Neural cell (in vitro differentiated cells): ENCODE measurements at regions not wholly inside any gene's neighbourhood (a gene's known extent, or its start where the extent isn't known, plus 50 kb on each side); places are given as distances from the start of the nearest gene placed in this dataset.

ENCODE experiments used
- H2AFZ ChIP-seq: fragments of 200-600, 300-800 bp; sonication (generic), shearing (Covaris generic); 2 replicates; pipeline ENCODE4 v1.6.0; 2014; ENCODE audit warnings: low read depth, mild to moderate bottlenecking, antibody characterized with exemption, low read length, moderate library complexity
- H3F3A ChIP-seq: fragments of 200-600 bp; shearing (Covaris generic); 2 replicates; pipeline ENCODE4 v1.6.1; 2016; ENCODE audit warnings: mild to moderate bottlenecking, moderate library complexity, mixed read lengths, antibody characterized with exemption, low read length; ENCODE audit not compliant: insufficient read depth, poor library complexity, severe bottlenecking
- H3K27ac ChIP-seq: fragments of 200-600, 300-800 bp; sonication (generic), shearing (Covaris generic); 2 replicates; pipeline ENCODE4 v1.5.1; 2014; ENCODE audit warnings: mild to moderate bottlenecking, low read length, moderate library complexity
- H3K27me3 ChIP-seq: fragments of 300-800, 200-600 bp; sonication (generic), shearing (Covaris generic); 2 replicates; pipeline ENCODE4 v1.6.0; 2014; ENCODE audit warnings: mild to moderate bottlenecking, low read depth, low read length, moderate library complexity; ENCODE audit not compliant: insufficient read depth
- H3K36me3 ChIP-seq: fragments of 300-800, 200-600 bp; sonication (generic), shearing (Covaris generic); 2 replicates; pipeline ENCODE4 v1.5.1; 2014; ENCODE audit warnings: mild to moderate bottlenecking, antibody characterized with exemption, low read length, moderate library complexity; ENCODE audit not compliant: insufficient read depth
- H3K4me2 ChIP-seq: fragments of 300-800, 200-600 bp; sonication (generic), shearing (Covaris generic); 2 replicates; pipeline ENCODE4 v1.6.0; 2014; ENCODE audit warnings: mild to moderate bottlenecking, low read length
- H3K4me3 ChIP-seq: fragments of 300-800, 200-600 bp; sonication (generic), shearing (Covaris generic); 2 replicates; pipeline ENCODE4 v1.5.1; 2014; ENCODE audit warnings: mild to moderate bottlenecking, low read length, moderate library complexity
- H3K79me2 ChIP-seq: fragments of 200-600 bp; shearing (Covaris generic); replicated peaks from 2 replicates; pipeline ENCODE4 v1.6.0; 2014; ENCODE audit warnings: mild to moderate bottlenecking, low read length, moderate library complexity; ENCODE audit not compliant: insufficient read depth
- H3K9ac ChIP-seq: fragments of 300-800, 200-600 bp; sonication (generic), shearing (Covaris generic); 2 replicates; pipeline ENCODE4 v1.6.1; 2016; ENCODE audit warnings: mild to moderate bottlenecking, low read length, mixed read lengths
- H3K9me2 ChIP-seq: fragments of 200-600 bp; shearing (Covaris generic); 2 replicates; pipeline ENCODE4 v1.6.1; 2016; ENCODE audit warnings: mild to moderate bottlenecking, low read length, mixed read lengths; ENCODE audit not compliant: insufficient read depth
- H3K9me3 ChIP-seq: fragments of 200-600, 300-800 bp; sonication (generic), shearing (Covaris generic); 2 replicates; pipeline ENCODE4 v1.6.1; 2016; ENCODE audit warnings: mild to moderate bottlenecking, mixed run types, low read length, moderate library complexity, mixed read lengths
- H4K20me1 ChIP-seq: fragments of 200-600 bp; shearing (Covaris generic); 2 replicates; pipeline ENCODE4 v1.6.1; 2016; ENCODE audit warnings: mild to moderate bottlenecking, mixed run types; ENCODE audit not compliant: insufficient read depth
- EP300 ChIP-seq: fragments of 450-650 bp; conservative IDR thresholded peaks from 2 replicates; pipeline ENCODE4 v1.6.1; 2014; ENCODE audit warnings: antibody characterized with exemption, mild to moderate bottlenecking, moderate library complexity; ENCODE audit not compliant: poor library complexity, severe bottlenecking
- EZH2 ChIP-seq: fragments of 200-600, 300-800 bp; shearing (Covaris generic), sonication (generic); IDR thresholded peaks from 2 replicates; pipeline ENCODE4 v1.6.1; 2014; ENCODE audit warnings: antibody characterized with exemption, low read length, borderline replicate concordance, mild to moderate bottlenecking; ENCODE audit not compliant: insufficient read depth, poor library complexity, severe bottlenecking
- MXI1 ChIP-seq: fragments of 450-650 bp; conservative IDR thresholded peaks from 2 replicates; pipeline ENCODE4 v1.6.1; 2014; ENCODE audit warnings: antibody characterized with exemption, mild to moderate bottlenecking; ENCODE audit not compliant: poor library complexity, severe bottlenecking
- RAD21 ChIP-seq: fragments of 450-650 bp; conservative IDR thresholded peaks from 2 replicates; pipeline ENCODE4 v1.6.1; 2014; ENCODE audit warnings: antibody characterized with exemption, mild to moderate bottlenecking, moderate library complexity
- SMC3 ChIP-seq: fragments of 450-650 bp; conservative IDR thresholded peaks from 2 replicates; pipeline ENCODE4 v1.6.1; 2014; ENCODE audit warnings: antibody characterized with exemption, mild to moderate bottlenecking, moderate library complexity; ENCODE audit not compliant: poor library complexity
- TAF1 ChIP-seq: IDR thresholded peaks from 2 replicates; pipeline ENCODE4 v1.6.1; 2012; ENCODE audit warnings: low read depth
- TF ChIP-seq, protein P1 (sequence below): fragments of 450-650 bp; IDR thresholded peaks from 2 replicates; pipeline ENCODE4 v1.5.1; 2014; ENCODE audit warnings: antibody characterized with exemption, mild to moderate bottlenecking, moderate library complexity; ENCODE audit not compliant: poor library complexity, severe bottlenecking
- TF ChIP-seq, protein P2 (sequence below): IDR thresholded peaks from 2 replicates; pipeline ENCODE4 v1.6.1; 2012; ENCODE audit warnings: borderline replicate concordance

DNA sequence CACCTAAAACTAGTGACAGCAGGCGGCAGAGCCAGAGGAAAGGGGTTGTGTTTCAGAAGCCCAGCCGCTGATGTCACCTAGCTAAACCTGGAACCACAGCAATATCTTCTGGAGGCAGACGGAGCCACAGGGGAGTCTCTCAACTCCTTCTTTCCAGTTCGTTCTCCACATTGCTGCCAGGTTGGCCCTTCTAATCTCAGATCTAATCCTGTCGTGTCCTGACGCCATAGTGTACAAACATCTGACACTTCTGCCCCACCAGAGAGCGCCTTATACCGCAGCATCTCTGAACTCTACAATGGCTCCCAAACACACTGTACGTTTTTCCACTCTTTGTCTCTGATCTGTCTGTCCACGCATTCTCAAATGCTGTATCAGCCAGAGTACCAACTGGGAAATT is 240.0 kb downstream of the SMARCA2 start:
- Histone ChIP-seq H3F3A (peaks cover 2% of the 10 kb centered on the region), H3K4me2 (no peak overlapping the region), H3K4me3 (no peak overlapping the region), H3K27me3 (no peaks in the 10 kb centered on the region), H2AFZ (no peak overlapping the region), H3K9me3 (no peaks in the 10 kb centered on the region), H3K27ac (peak overlapping the region; percentile 67), H3K36me3 (no peaks in the 10 kb centered on the region), H3K79me2 (no peaks in the 10 kb centered on the region), H4K20me1 (no peaks in the 10 kb centered on the region), H3K9me2 (no peaks in the 10 kb centered on the region), H3K9ac (peak overlapping the region; percentile 24)
- TF ChIP-seq SMC3 (peak; percentile 25), EZH2 (no peak), RAD21 (peak; percentile 41)
- TF ChIP-seq, protein P1, sequence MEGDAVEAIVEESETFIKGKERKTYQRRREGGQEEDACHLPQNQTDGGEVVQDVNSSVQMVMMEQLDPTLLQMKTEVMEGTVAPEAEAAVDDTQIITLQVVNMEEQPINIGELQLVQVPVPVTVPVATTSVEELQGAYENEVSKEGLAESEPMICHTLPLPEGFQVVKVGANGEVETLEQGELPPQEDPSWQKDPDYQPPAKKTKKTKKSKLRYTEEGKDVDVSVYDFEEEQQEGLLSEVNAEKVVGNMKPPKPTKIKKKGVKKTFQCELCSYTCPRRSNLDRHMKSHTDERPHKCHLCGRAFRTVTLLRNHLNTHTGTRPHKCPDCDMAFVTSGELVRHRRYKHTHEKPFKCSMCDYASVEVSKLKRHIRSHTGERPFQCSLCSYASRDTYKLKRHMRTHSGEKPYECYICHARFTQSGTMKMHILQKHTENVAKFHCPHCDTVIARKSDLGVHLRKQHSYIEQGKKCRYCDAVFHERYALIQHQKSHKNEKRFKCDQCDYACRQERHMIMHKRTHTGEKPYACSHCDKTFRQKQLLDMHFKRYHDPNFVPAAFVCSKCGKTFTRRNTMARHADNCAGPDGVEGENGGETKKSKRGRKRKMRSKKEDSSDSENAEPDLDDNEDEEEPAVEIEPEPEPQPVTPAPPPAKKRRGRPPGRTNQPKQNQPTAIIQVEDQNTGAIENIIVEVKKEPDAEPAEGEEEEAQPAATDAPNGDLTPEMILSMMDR = no peak

DNA sequence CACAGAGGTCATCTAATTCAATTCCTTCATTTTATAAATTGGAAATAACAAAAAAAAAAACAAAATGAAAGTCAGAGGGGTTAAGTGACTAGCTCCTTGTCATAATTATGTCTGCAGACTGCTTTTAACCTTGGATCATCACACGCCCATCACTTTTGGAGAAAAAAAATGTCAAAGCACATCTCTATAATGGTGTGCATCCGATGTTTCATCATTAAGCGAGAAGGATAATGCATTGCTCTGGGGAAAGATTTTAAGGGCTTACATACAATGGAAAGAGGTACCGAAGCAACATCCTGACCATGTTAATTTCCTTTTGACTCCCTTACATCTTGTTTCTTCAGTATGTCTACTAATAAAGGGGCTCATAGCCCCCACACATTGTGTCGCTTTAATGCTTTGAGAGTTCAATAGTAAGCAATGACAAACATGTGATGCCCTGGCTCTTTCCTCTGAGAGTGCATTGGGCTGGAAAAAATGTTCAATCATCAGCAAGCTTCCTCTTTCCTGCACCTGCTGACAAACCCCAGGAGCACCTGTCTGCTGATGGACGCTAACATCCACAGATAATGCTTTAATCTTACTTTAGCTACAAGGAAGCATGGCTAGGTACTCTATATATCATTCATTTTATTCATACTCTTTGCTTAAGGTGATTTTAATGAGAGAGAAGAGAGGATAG is 242.2 kb downstream of the SMARCA2 start:
- Histone ChIP-seq H3K9ac (peak overlapping the region; percentile 21), H3K4me3 (peak overlapping the region; percentile 38), H3K9me3 (no peaks in the 10 kb centered on the region), H3K27ac (peak overlapping the region; percentile 66), H3K4me2 (peak overlapping the region; percentile 21), H3K36me3 (no peaks in the 10 kb centered on the region), H2AFZ (no peak overlapping the region), H4K20me1 (no peaks in the 10 kb centered on the region), H3F3A (peaks cover 2% of the 10 kb centered on the region), H3K9me2 (no peaks in the 10 kb centered on the region), H3K79me2 (no peaks in the 10 kb centered on the region), H3K27me3 (no peaks in the 10 kb centered on the region)
- TF ChIP-seq EZH2 = no peak
- peak; percentile 42 for TF ChIP-seq EP300
- TF ChIP-seq, protein P2, sequence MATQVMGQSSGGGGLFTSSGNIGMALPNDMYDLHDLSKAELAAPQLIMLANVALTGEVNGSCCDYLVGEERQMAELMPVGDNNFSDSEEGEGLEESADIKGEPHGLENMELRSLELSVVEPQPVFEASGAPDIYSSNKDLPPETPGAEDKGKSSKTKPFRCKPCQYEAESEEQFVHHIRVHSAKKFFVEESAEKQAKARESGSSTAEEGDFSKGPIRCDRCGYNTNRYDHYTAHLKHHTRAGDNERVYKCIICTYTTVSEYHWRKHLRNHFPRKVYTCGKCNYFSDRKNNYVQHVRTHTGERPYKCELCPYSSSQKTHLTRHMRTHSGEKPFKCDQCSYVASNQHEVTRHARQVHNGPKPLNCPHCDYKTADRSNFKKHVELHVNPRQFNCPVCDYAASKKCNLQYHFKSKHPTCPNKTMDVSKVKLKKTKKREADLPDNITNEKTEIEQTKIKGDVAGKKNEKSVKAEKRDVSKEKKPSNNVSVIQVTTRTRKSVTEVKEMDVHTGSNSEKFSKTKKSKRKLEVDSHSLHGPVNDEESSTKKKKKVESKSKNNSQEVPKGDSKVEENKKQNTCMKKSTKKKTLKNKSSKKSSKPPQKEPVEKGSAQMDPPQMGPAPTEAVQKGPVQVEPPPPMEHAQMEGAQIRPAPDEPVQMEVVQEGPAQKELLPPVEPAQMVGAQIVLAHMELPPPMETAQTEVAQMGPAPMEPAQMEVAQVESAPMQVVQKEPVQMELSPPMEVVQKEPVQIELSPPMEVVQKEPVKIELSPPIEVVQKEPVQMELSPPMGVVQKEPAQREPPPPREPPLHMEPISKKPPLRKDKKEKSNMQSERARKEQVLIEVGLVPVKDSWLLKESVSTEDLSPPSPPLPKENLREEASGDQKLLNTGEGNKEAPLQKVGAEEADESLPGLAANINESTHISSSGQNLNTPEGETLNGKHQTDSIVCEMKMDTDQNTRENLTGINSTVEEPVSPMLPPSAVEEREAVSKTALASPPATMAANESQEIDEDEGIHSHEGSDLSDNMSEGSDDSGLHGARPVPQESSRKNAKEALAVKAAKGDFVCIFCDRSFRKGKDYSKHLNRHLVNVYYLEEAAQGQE = peak; percentile 79
- no peak for TF ChIP-seq TAF1
- no peak for TF ChIP-seq MXI1
